OCI-LY1 (cell line): ENCODE measurements at regions not wholly inside any gene's neighbourhood (a gene's known extent, or its start where the extent isn't known, plus 50 kb on each side); places are given as distances from the start of the nearest gene placed in this dataset.

Experiments used
- CTCF ChIP-seq: fragments of 200-600 bp; sonication (generic), shearing (Covaris generic); IDR thresholded peaks from 2 replicates; pipeline ENCODE4 v1.5.1; 2017; ENCODE audit warnings: mild to moderate bottlenecking, antibody characterized with exemption, low read length, moderate library complexity, mixed read lengths
- EZH2 ChIP-seq: fragments of 200-600 bp; sonication (generic), shearing (Covaris generic); IDR thresholded peaks from 2 replicates; pipeline ENCODE4 v1.8.0; 2017; ENCODE audit warnings: borderline replicate concordance, mixed run types, mild to moderate bottlenecking, antibody characterized with exemption, low read length, moderate library complexity, mixed read lengths

- no peak for TF ChIP-seq EZH2
- TF ChIP-seq CTCF, result no peak
Observed at GRCh38 chr4:180571516-180572055, 1671.6 kb upstream of the TENM3 start.
